ENCODE measurements at regions not wholly inside any gene's neighbourhood (a gene's known extent, or its start where the extent isn't known, plus 50 kb on each side); places are given as distances from the start of the nearest gene placed in this dataset.
A peak's percentile ranks its signal among the peaks of the same experiment; 100 is the strongest.

DNA sequence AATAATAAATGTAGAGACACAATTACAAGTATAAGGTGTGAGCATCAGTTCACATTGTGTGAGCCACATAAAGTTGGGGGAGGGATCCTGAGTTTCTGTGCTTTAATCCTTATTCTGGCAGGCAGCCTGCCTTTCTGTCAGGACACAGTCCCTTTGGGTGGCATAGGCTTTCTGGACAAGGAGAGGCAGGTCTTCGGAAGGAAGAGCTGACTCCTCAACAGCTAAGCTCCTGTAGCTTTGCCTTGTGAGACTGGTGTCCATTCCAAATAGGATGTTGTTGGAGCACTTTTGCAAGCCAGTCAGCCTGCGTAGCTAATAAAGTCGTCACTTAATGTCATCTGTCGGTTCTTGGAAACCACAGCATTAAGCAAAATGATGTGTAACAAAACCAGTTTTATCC lies 151.9 kb upstream of the MCTP2 start:
- Histone ChIP-seq H3K4me1 (no peaks in the 10 kb centered on the region), H3K4me3 (no peak overlapping the region), H3K36me3 (no peaks in the 10 kb centered on the region), H3K27ac (no peak overlapping the region), H3K9me3 (no peaks in the 10 kb centered on the region), H3K27me3 (no peaks in the 10 kb centered on the region)
- no peak for TF ChIP-seq CTCF (IDR thresholded peaks at IDR 0.05)
- intact Hi-C loops (cut with DNase I) = no loop called here
- no peak for DNase-seq (ENCODE audit: low spot score in 2 of 2)

DNA sequence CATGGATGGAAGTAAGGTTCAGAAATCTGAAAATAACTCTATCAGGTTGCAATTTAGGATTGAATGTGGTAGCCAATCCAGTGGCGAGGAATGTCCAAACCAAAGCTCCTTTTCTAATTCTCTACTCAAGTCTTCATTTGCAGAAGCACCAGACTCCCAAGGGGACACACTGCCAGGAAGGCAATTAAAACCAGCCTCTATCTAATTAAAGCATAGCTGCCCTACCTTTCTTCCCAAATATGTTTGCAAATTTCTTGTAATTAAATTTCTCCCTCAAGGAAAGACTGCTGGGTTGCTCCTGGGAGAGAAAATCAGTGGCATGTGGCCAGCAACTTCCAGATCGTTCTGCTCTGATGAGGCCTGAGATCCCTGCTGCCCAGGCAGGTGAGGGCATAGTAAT lies 153.4 kb upstream of the MCTP2 start:
- DNase-seq (ENCODE audit: low spot score in 2 of 2) = no peak
- H3K4me3 ChIP-seq = no peak overlapping the region
- H3K27ac ChIP-seq = no peak overlapping the region
- no peaks in the 10 kb centered on the region for H3K9me3 ChIP-seq
- H3K27me3 ChIP-seq = no peaks in the 10 kb centered on the region
- H3K36me3 ChIP-seq = no peaks in the 10 kb centered on the region
- intact Hi-C loops (cut with DNase I) = no loop called here
- H3K4me1 ChIP-seq = no peaks in the 10 kb centered on the region
- TF ChIP-seq CTCF (IDR thresholded peaks at IDR 0.05) = no peak

GRCh38 chr15:94075349-94075748 lies 156.0 kb upstream of the MCTP2 start:
- TF ChIP-seq CTCF (IDR thresholded peaks at IDR 0.05) = no peak
- Histone ChIP-seq H3K27ac (no peak overlapping the region), H3K36me3 (no peaks in the 10 kb centered on the region), H3K9me3 (no peaks in the 10 kb centered on the region), H3K27me3 (no peaks in the 10 kb centered on the region), H3K4me1 (no peaks in the 10 kb centered on the region), H3K4me3 (no peak overlapping the region)
- DNase-seq (ENCODE audit: low spot score in 2 of 2) = peak in 1 of 2 donors; percentile 76
- intact Hi-C loops (cut with DNase I) = no loop called here

- TF ChIP-seq CTCF (IDR thresholded peaks at IDR 0.05) = no peak
- no peak for DNase-seq (ENCODE audit: low spot score in 2 of 2)
- intact Hi-C loops (cut with DNase I) = no loop called here
- H3K4me3 ChIP-seq = no peak overlapping the region
- no peaks in the 10 kb centered on the region for H3K27me3 ChIP-seq
- no peak overlapping the region for H3K27ac ChIP-seq
- H3K4me1 ChIP-seq = no peaks in the 10 kb centered on the region
- no peaks in the 10 kb centered on the region for H3K9me3 ChIP-seq
- no peaks in the 10 kb centered on the region for H3K36me3 ChIP-seq
Measured at GRCh38 chr15:94070356-94071295, 160.7 kb upstream of the MCTP2 start.

GRCh38 chr15:94069844-94070243 lies 161.5 kb upstream of the MCTP2 start:
- no peak overlapping the region for H3K4me3 ChIP-seq
- no peak for DNase-seq (ENCODE audit: low spot score in 2 of 2)
- intact Hi-C loops (cut with DNase I) = no loop called here
- no peaks in the 10 kb centered on the region for H3K36me3 ChIP-seq
- no peak overlapping the region for H3K27ac ChIP-seq
- no peaks in the 10 kb centered on the region for H3K9me3 ChIP-seq
- TF ChIP-seq CTCF (IDR thresholded peaks at IDR 0.05) = no peak
- no peaks in the 10 kb centered on the region for H3K27me3 ChIP-seq
- H3K4me1 ChIP-seq = no peaks in the 10 kb centered on the region

All from ascending aorta (tissue), 2 donors.